OCI-LY3 (cell line): ENCODE measurements at regions not wholly inside any gene's neighbourhood (a gene's known extent, or its start where the extent isn't known, plus 50 kb on each side); places are given as distances from the start of the nearest gene placed in this dataset.

Source experiments
- EZH2phosphoT487 ChIP-seq: fragments of 200-600 bp; shearing (Covaris generic); IDR thresholded peaks from 2 replicates; pipeline ENCODE4 v1.6.1; 2018; ENCODE audit warnings: antibody characterized with exemption, mixed run types, low read depth
- TF ChIP-seq, protein P1 (sequence below): fragments of 200-600, 300-600 bp; sonication (generic); IDR thresholded peaks from 2 replicates; pipeline ENCODE4 v1.5.1; 2014; ENCODE audit warnings: antibody characterized with exemption, low read length, low read depth

DNA sequence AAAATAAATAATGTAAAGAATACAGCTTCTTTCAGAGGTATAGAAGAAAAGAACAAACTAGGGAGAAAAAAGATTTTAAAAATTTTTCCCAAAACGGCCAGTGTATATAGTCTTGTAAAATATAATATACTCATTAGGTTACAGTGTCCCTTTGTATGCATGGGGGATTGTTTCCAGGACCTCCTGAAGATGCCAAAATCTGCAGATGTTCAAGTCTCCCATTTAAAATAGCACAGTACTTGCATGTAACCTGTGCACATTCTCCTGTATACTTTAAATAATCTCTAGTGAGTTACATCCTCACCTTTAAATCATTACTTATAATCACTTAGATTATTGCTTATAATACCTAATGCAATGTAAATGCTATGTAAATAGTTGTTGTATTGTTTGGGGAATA, 80.6 kb upstream of the LRRTM4 start:
- TF ChIP-seq, protein P1, sequence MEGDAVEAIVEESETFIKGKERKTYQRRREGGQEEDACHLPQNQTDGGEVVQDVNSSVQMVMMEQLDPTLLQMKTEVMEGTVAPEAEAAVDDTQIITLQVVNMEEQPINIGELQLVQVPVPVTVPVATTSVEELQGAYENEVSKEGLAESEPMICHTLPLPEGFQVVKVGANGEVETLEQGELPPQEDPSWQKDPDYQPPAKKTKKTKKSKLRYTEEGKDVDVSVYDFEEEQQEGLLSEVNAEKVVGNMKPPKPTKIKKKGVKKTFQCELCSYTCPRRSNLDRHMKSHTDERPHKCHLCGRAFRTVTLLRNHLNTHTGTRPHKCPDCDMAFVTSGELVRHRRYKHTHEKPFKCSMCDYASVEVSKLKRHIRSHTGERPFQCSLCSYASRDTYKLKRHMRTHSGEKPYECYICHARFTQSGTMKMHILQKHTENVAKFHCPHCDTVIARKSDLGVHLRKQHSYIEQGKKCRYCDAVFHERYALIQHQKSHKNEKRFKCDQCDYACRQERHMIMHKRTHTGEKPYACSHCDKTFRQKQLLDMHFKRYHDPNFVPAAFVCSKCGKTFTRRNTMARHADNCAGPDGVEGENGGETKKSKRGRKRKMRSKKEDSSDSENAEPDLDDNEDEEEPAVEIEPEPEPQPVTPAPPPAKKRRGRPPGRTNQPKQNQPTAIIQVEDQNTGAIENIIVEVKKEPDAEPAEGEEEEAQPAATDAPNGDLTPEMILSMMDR, result no peak
- TF ChIP-seq EZH2phosphoT487, result no peak
